ENCODE measurements at regions not wholly inside any gene's neighbourhood (a gene's known extent, or its start where the extent isn't known, plus 50 kb on each side); places are given as distances from the start of the nearest gene placed in this dataset.

GRCh38 chr14:30440961-30441360 lies 118.0 kb upstream of the G2E3 start:
- TF ChIP-seq CTCF (conservative IDR thresholded peaks at IDR 0.05; ENCODE audit: low read length), result no peak
- no peak for TF ChIP-seq EZH2phosphoT487 (IDR thresholded peaks at IDR 0.05; ENCODE audit: borderline replicate concordance)

All from Loucy (cell line).